Naive B cell (primary cell): ENCODE measurements at regions not wholly inside any gene's neighbourhood (a gene's known extent, or its start where the extent isn't known, plus 50 kb on each side); places are given as distances from the start of the nearest gene placed in this dataset.

Experiments
- ATAC-seq, 2 donors: fragments of 150-1000 bp; cut with Tn5 transposase; 2 replicates each; pipeline ENCODE4 v1.10.0; 2021; ENCODE audit warnings: low read depth in 2 of 2, mild to moderate bottlenecking in 2 of 2, moderate library complexity in 2 of 2
- DNase-seq: peaks from one replicate; pipeline ENCODE4 v3.0.0; 2022
- H3K27ac Mint-ChIP-seq, 6 donors: one replicate each; pipeline ENCODE4 v1.8.0; 2020 to 2022; ENCODE audit warnings: mild to moderate bottlenecking in 6 of 6, mixed read lengths in 6 of 6, moderate library complexity in 5 of 6, inconsistent platforms in 2 of 6
- H3K27me3 Mint-ChIP-seq, 3 donors: one replicate each; pipeline ENCODE4 v1.8.0; 2021 to 2022; ENCODE audit warnings: mixed read lengths in 3 of 3, mild to moderate bottlenecking in 1 of 3
- H3K36me3 Mint-ChIP-seq, 2 donors: one replicate each; pipeline ENCODE4 v1.8.0; 2020 to 2022; ENCODE audit warnings: mixed read lengths in 2 of 2, inconsistent platforms in 1 of 2, mild to moderate bottlenecking in 1 of 2
- H3K4me1 Mint-ChIP-seq, 3 donors: one replicate each; pipeline ENCODE4 v1.8.0; 2020 to 2022; ENCODE audit warnings: mixed read lengths in 3 of 3, inconsistent platforms in 1 of 3, mild to moderate bottlenecking in 1 of 3, moderate library complexity in 1 of 3
- H3K4me3 Mint-ChIP-seq, 8 donors: one replicate each; pipeline ENCODE4 v1.8.0; 2020 to 2022; ENCODE audit warnings: mild to moderate bottlenecking in 8 of 8, mixed read lengths in 8 of 8, moderate library complexity in 8 of 8, inconsistent platforms in 2 of 8
- H3K9me3 Mint-ChIP-seq, 7 donors: one replicate each; pipeline ENCODE4 v1.8.0; 2020 to 2022; ENCODE audit warnings: mixed read lengths in 7 of 7, mild to moderate bottlenecking in 5 of 7, inconsistent platforms in 2 of 7, moderate library complexity in 1 of 7

DNA sequence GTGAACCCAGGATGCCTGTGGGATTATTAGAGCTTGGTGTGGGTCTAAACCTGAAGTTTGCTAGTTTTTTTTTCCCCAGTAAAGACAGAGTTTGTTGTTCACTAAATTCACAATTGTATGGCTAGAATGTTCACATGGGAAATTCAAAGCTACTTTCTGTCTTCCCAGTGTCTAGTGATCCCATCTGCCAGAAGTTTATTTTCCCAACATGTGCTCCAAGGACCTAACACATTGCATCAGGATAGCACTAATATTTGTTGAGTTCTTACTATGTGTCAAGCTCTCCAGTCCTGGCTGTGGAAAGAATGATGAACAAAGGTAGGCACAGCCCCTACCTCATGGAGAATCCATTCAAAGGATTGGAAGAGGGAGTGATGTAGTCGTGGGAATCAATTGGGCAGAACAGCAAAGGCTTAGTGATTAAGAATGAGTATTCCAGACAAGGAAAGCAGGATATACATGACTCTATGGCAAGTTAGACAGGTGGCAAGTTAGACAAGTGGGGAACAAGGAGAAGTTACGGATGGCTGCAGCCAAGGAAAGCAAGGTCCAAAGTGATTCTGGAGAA, 521.5 kb upstream of the WWC1 start:
- no peak overlapping the region for H3K4me3 Mint-ChIP-seq
- no peaks in the 10 kb centered on the region for H3K4me1 Mint-ChIP-seq
- peaks cover 0 to 5% (median 2%) of the 10 kb centered on the region in 7 donors for H3K9me3 Mint-ChIP-seq
- DNase-seq: no peak
- no peak overlapping the region for H3K27ac Mint-ChIP-seq
- no peaks in the 10 kb centered on the region for H3K36me3 Mint-ChIP-seq
- ATAC-seq: no peak
- H3K27me3 Mint-ChIP-seq: no peaks in the 10 kb centered on the region

DNA sequence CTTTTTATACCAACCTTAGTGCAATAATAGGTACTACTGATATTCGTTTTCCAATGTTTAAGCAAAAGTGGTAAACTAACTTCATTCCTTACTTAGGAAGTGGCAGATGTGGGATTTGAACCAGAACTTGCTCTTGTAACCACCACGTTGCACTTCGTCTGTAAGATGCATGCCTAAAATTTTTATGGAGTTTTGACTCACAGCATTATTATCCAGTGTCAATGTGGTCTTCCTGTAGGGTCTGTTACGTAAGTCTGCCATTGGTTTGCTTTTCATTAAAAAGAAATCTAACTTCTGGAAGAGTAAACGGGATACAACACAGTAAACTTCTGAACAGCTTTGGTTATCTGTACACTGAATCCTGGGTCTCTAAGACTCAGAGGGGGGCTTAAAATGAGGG, 521.0 kb upstream of the WWC1 start:
- Mint-ChIP-seq H3K27ac (peak overlapping the region in 1 of 6 donors; percentile 26), H3K4me1 (no peaks in the 10 kb centered on the region), H3K36me3 (no peaks in the 10 kb centered on the region), H3K27me3 (no peaks in the 10 kb centered on the region), H3K9me3 (peaks cover 0 to 5% (median 2%) of the 10 kb centered on the region in 7 donors), H3K4me3 (no peak overlapping the region)
- DNase-seq (no peak), ATAC-seq (no peak)

DNA sequence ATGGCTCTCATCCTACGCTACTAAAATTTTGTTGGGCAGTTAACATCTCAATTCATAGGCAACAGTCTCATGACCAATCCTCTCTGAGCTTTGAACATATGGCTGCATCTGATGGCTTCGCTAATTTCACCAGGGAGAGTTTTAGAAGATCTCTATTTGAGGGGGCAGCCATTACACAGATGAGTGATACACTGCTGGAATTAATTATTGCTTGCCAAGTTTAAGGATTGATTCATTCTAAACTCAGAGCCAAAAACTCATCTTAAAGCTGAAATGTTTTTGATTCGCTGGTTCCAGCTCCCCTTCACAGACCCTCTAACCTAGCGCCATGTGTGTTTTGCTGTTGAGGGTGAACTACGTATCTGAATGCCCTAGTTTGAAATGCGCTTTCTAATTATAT, 519.9 kb upstream of the WWC1 start:
- H3K4me1 Mint-ChIP-seq: no peaks in the 10 kb centered on the region

DNA sequence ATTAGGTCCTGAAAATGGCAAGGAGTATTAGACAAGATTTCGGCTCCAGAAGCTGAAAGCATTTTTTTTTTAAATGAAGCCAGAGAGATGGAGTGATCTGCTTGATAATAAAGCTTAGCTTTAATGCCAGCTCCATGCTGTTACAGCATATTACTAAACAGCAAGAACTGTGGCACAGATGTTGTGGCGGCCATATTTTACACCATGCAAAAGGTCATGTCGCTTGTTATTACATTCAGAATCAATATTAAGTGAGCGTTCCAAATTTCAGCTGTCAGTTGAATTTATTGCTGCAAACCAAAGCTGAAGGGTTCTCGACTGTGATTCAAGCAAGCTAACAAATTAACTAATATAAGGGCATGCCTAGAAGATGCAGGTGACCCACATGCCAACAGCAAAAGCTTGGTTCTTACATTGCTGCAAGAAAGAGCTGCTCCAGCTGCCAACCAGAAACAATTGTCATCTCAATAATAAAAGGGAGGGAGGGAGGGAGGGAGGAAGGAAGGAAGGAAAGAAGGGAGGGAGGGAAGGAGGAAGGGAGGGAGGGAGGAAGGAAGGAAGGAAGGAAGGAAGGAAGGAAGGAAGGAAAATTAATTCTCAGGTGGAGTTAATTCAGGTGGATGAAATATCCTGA, 517.7 kb upstream of the WWC1 start:
- no peak overlapping the region for H3K4me3 Mint-ChIP-seq
- no peak for DNase-seq

More for the DNA sequence above, 519.9 kb upstream of the WWC1 start:
- no peak overlapping the region for H3K4me3 Mint-ChIP-seq
- H3K27ac Mint-ChIP-seq: no peak overlapping the region
- H3K27me3 Mint-ChIP-seq: no peaks in the 10 kb centered on the region
- DNase-seq (no peak), ATAC-seq (no peak)
- no peaks in the 10 kb centered on the region for H3K36me3 Mint-ChIP-seq
- H3K9me3 Mint-ChIP-seq: peaks cover 0 to 5% (median 2%) of the 10 kb centered on the region in 7 donors

DNA sequence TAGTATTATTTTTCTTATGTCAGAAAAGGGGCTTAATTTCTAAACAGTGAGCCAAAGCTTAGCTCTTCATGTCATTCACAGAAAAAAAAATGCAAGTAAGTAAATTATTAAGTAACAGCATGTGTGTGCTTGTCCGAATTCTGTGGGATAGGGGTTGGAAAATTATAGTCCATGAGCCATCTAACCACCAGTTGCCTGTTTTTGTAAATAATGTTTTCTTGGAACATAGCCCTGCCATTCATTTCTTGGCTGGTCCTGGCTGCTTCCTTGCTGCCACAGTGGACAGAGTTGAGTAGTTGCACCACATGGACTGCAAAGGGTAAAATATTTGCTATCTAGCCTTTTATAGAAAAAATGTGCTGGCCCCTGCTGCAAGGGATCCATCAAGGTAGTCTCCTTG, 513.7 kb upstream of the WWC1 start:
- no peak for ATAC-seq
- H3K4me1 Mint-ChIP-seq: no peaks in the 10 kb centered on the region
- H3K36me3 Mint-ChIP-seq: no peaks in the 10 kb centered on the region
- H3K27me3 Mint-ChIP-seq: no peaks in the 10 kb centered on the region
- peaks cover 0 to 5% (median 0%) of the 10 kb centered on the region in 7 donors for H3K9me3 Mint-ChIP-seq
- DNase-seq: no peak
- H3K27ac Mint-ChIP-seq: no peak overlapping the region
- no peak overlapping the region for H3K4me3 Mint-ChIP-seq

More for the DNA sequence above, 517.7 kb upstream of the WWC1 start:
- ATAC-seq: no peak
- no peaks in the 10 kb centered on the region for H3K4me1 Mint-ChIP-seq
- no peaks in the 10 kb centered on the region for H3K36me3 Mint-ChIP-seq
- no peak overlapping the region for H3K27ac Mint-ChIP-seq
- peaks cover 0 to 5% (median 2%) of the 10 kb centered on the region in 7 donors for H3K9me3 Mint-ChIP-seq
- no peaks in the 10 kb centered on the region for H3K27me3 Mint-ChIP-seq

DNA sequence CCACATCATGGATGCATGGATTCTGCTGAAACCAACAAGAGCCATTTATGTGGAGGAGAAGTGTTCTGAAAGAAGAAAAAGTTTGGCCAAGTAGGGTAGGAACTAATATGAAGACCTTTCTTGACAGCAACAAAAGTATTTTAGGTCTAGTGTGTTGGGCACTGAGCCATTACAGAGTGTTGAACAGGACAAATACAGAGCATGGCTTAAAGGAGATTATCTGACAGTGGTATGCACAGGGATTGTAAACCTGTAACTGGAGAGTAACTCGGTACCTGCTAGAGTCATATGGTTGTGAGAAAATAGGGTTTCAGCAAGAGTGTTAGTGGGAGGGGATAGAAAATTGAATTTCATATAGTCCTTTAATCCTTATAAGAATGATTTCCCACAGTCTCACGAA, 513.2 kb upstream of the WWC1 start:
- Mint-ChIP-seq H3K4me3 (no peak overlapping the region), H3K9me3 (peaks cover 0 to 5% (median 0%) of the 10 kb centered on the region in 7 donors), H3K27ac (no peak overlapping the region), H3K36me3 (no peaks in the 10 kb centered on the region), H3K27me3 (no peaks in the 10 kb centered on the region), H3K4me1 (no peaks in the 10 kb centered on the region)
- ATAC-seq: no peak
- no peak for DNase-seq

DNA sequence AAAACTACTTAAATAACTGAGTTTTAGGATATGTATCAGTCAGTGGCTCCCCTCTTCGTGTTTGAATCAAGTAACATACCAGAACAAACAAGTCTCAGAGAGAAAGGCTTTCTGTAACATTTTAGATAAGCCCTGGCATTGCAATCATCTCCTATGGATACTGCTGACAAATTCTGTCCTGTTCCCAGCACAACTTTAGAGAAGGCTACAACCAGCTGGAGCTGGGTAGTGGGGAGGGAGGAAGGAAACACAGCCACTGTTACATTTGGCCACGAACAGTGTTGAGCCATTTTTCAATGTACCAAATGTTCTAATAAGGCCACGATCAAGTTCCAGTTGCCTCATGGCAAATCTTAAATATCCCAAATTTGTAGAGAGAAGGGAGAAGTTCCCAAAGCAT, 511.8 kb upstream of the WWC1 start:
- no peaks in the 10 kb centered on the region for H3K27me3 Mint-ChIP-seq
- H3K27ac Mint-ChIP-seq: no peak overlapping the region
- H3K4me1 Mint-ChIP-seq: no peaks in the 10 kb centered on the region
- ATAC-seq (no peak), DNase-seq (no peak)
- peaks cover 0 to 5% (median 0%) of the 10 kb centered on the region in 7 donors for H3K9me3 Mint-ChIP-seq
- no peaks in the 10 kb centered on the region for H3K36me3 Mint-ChIP-seq
- no peak overlapping the region for H3K4me3 Mint-ChIP-seq

DNA sequence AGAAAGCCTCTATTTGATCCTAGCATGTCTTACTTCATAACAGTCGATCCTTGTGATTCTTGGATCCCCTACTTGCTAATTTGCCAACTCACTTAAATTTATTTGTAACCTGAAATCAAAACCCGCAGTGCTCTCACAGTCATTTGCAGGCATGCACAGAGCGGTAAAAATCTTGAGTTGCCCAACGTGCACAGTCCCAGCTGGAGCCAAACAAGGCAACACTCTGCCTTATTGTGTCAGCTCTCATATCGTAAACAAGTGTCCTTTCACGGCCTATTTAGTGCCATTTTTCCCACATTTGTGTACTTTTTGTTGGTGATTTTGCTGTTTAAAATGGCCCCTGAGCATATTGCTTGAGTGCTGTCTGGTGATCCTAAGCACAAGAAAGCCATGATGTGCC, 511.3 kb upstream of the WWC1 start:
- Mint-ChIP-seq H3K36me3 (no peaks in the 10 kb centered on the region), H3K27ac (no peak overlapping the region), H3K4me3 (no peak overlapping the region), H3K4me1 (no peaks in the 10 kb centered on the region), H3K27me3 (no peaks in the 10 kb centered on the region), H3K9me3 (peaks cover 0 to 5% (median 0%) of the 10 kb centered on the region in 7 donors)
- DNase-seq (no peak), ATAC-seq (no peak)

DNA sequence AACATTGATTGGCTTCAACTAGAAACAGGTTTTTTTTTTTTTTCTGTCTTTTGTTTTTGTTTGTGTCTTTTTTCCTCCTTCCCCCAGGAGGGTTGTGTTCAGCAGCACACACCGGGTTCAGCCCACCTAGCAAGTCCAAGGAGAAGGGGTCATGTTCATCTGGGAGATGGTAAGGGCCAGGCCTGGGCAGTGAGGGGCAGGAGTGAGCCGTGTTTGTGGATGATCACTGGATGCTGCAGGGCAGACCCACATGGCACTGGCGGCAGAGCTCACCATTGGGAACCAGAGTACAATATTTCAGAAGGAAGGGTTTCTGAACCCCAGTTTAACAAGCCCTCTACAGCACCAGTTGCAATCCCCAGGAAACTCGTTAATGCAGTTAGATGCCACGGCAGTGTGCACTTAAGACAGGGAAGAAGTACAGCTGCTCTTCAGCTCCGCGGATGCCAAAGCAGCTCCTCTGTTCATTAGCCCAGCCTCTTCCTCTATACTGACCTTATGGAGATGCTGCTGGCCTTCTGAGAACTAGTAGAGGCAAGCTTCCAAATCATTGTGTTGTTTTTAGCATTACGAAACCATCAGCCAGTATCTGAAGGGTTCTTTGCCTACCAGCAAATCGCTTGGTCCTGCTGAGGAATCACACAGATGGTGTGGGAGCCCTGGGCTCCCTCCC, 508.2 kb upstream of the WWC1 start:
- no peaks in the 10 kb centered on the region for H3K27me3 Mint-ChIP-seq
- no peaks in the 10 kb centered on the region for H3K36me3 Mint-ChIP-seq
- DNase-seq: no peak
- no peaks in the 10 kb centered on the region for H3K4me1 Mint-ChIP-seq
- no peak for ATAC-seq
- H3K9me3 Mint-ChIP-seq: peaks cover 0 to 5% (median 0%) of the 10 kb centered on the region in 7 donors
- H3K4me3 Mint-ChIP-seq: no peak overlapping the region
- no peak overlapping the region for H3K27ac Mint-ChIP-seq

DNA sequence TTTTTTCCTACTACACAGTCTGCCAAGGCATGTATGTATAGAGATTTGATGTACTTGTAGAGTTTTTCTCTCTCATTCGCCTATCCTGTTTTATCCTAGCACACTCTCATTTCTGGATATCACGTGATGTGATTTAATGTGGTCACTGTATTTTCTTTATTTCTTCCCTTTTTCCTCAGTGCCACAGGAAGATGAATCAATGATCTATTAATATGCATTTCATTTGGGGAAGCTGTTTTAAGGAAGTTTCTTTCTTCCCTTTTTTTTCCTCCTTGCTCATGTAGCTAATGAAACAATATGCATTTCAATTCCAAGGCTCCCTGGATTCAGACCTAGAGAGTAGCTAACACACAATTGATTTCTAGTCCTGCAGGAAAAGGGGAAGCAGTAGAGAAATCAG, 506.3 kb upstream of the WWC1 start:
- Mint-ChIP-seq H3K27me3 (no peaks in the 10 kb centered on the region), H3K4me1 (no peaks in the 10 kb centered on the region), H3K27ac (no peak overlapping the region), H3K36me3 (no peaks in the 10 kb centered on the region), H3K4me3 (no peak overlapping the region), H3K9me3 (peaks cover 0 to 3% (median 0%) of the 10 kb centered on the region in 7 donors)
- no peak for ATAC-seq
- no peak for DNase-seq

DNA sequence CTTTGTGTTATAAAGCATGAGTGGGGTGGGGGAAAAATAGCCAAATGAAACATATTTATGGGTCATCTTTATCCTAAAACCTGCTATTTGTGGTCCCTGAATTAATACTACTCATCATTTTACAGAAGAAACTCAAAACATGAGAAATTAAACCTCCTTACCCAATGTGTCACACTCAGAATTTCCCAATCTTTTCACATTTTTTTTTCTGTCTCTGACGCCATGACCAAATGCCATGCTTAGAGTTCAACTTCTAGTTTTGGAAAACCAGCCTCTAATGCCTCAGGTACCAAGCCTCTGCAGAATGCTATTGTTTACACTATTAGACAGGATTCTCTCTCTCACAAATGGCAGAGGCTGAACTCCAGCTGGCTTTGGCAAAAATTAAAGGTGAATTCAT, 505.5 kb upstream of the WWC1 start:
- H3K4me1 Mint-ChIP-seq: no peaks in the 10 kb centered on the region
- H3K9me3 Mint-ChIP-seq: peaks cover 0 to 3% (median 0%) of the 10 kb centered on the region in 7 donors
- ATAC-seq (no peak), DNase-seq (no peak)
- no peaks in the 10 kb centered on the region for H3K36me3 Mint-ChIP-seq
- no peak overlapping the region for H3K4me3 Mint-ChIP-seq
- no peak overlapping the region for H3K27ac Mint-ChIP-seq
- no peaks in the 10 kb centered on the region for H3K27me3 Mint-ChIP-seq

DNA sequence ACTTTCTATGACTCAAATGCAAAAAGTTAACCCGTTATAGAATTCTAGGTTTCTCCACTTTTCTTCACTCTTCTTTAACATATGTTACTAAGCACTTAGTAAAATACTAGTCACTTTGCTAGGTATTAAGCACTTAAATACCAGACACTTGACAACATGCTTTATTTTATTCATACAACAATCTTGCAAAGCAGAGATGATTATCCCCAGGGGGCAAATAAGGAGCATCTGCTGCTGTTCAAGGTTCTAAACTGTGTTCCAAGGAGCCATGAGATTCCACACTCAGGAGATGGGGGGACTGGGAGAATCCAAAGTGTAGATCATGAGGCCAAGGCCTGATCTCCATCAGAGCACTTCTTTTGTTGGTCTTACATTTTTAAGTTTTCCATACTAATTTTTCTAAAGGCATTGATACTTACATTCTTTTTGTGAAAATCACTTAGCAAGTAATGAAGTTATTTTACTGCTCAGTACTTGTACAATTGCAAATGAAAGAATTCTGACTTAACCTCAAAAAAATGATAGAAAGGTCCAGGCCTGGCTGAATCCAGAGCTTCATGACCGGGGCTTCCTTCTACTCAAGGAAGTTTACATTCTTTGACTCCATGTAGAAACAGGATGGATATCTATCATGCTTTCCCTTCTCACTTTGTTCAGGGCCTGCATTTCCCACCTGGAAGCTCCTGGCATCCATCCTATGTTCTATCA, 504.4 kb upstream of the WWC1 start:
- H3K9me3 Mint-ChIP-seq: peaks cover 0 to 3% (median 0%) of the 10 kb centered on the region in 7 donors
- H3K4me3 Mint-ChIP-seq: no peak overlapping the region
- no peaks in the 10 kb centered on the region for H3K36me3 Mint-ChIP-seq
- H3K4me1 Mint-ChIP-seq: no peaks in the 10 kb centered on the region
- H3K27ac Mint-ChIP-seq: no peak overlapping the region
- ATAC-seq (no peak), DNase-seq (no peak)
- H3K27me3 Mint-ChIP-seq: no peaks in the 10 kb centered on the region

DNA sequence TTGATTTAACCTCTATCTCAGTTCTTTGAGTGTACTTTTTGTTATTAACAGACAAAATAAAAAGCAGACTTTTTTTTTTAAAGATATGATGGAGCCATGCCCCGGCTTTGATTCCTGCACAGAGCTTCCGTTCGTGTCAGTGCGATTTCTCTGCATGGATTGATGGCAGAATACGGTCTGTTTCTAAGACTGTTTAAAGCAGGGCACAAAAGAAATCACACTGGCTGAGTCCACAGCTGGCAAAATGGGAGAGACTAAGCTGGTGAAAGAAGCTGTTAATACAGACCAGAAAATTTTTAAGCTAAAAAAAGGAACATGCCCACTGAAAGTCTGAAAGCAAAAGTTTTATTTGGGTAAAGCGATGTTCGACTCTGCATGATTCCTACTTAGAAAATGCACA, 501.4 kb upstream of the WWC1 start:
- Mint-ChIP-seq H3K27me3 (no peaks in the 10 kb centered on the region), H3K36me3 (no peaks in the 10 kb centered on the region), H3K4me1 (no peaks in the 10 kb centered on the region), H3K4me3 (no peak overlapping the region), H3K9me3 (no peaks in the 10 kb centered on the region), H3K27ac (no peak overlapping the region)
- DNase-seq (no peak), ATAC-seq (no peak)
